Left colon (tissue), 2 donors: ENCODE measurements at regions not wholly inside any gene's neighbourhood (a gene's known extent, or its start where the extent isn't known, plus 50 kb on each side); places are given as distances from the start of the nearest gene placed in this dataset.
"Not testable (repeated sequence)": the region's sequence is repeated elsewhere in the genome, so short reads cannot be mapped to it uniquely, and the experiment has no call there.

Source experiments
- ATAC-seq: fragments of 200-7000 bp; cut with Tn5 transposase; one replicate; pipeline ENCODE4 v1.9.1; 2020; ENCODE audit warnings: mild to moderate bottlenecking, moderate library complexity
- DNase-seq, 2 donors: peaks; one replicate each; pipeline ENCODE4 v3.0.0-alpha.2; 2020
- intact Hi-C, 2 donors: fragments of 100-400 bp; cut with DNase I in 1 of 2; cut with micrococcal nuclease in 1 of 2; formaldehyde crosslinking; loops; one replicate each; pipeline versions ENCODE4 v1.11.2 to v1.14.0; 2022; cut with DNase I, micrococcal nuclease
- donor health status: DM: no; HTN: no; CAD: no.
- donor health status: DM: yes; HTN: yes; CAD: no.

DNA sequence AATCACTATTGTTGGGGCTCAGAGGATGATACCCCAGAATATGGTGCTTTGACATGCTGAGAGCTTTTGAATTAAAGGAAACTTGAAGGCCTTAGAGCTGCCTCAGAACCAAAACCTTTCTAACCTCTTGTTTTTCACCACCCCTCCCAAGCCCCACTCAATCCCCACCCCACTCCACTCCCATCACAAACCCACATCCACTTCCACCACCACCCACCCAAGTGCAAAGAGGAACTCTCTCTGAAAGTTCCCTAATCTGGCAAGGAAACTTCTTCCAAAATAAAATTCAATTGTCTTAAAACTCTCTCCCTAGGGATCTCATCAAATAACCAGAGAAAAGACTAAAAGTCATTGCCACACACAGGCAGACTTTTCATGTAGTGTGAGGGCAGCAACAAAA lies 301.2 kb upstream of the ARHGEF26 start:
- intact Hi-C loops, result no loop called here
- no peak for DNase-seq
- ATAC-seq, result no peak

DNA sequence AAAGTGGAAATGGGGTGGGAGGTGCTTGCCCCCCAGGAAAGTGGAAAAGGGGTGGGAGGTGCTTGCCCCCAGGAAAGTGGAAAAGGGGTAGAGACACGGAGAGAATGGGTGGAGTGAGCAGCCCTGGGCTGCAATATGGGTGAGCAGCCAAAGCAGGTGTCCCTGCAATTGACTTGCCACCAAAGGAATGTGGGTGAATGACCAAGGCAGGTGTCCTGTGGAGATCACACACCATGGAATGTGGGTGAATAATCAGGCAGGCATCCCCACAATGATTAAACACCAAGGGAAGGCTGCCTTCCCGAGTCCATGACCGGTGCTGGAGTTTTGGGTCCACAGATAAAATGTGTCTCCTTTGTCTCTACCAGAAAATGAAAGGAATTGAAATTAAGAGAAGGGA lies 292.8 kb upstream of the ARHGEF26 start:
- intact Hi-C loops, DNase-seq, ATAC-seq: not testable (repeated sequence)

DNA sequence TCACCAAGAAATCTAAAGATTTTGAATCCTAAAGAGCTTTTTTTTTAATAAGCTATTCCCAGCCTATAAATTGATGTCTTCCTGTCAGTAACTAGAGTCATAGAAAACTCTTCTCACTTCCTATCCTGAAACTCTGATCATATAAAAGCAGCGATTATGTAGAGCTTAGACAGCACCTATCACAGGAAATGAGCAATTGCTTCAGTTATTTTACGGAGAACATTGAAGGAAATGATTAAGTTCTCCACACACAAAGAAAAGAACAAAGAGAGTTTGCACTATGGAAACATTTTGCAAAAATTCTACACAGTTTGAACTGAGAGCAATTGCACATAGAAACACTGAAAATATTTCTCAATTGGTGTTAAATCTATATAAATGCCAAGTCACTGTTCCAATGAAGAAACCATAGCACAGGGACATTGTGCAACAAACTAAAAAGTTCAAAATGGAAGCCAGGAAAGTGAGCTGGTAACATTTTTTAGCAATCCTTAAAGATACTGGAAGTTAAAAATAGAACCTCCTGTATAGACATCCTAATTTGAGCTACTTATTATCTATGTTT lies 291.5 kb upstream of the ARHGEF26 start:
- intact Hi-C loops, result no loop called here
- DNase-seq (no peak), ATAC-seq (no peak)

DNA sequence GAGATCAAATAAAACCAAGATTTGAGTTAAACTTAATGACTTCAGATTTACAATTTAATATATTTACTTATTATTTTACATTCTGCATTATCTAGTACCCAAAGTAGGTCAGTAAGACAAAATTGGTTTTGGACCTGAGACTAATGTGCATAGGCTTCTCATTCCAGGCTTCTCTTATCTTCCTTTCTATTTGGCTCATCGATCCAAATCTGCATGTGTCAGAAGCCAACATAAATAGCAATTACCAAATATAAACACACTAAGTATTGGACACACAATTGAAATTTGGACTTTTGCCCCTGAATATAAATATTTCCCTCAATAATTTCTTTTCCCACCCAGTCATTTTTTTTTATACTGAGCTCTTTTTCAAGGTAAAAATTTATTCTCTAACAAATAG lies 290.6 kb upstream of the ARHGEF26 start:
- DNase-seq, result no peak
- intact Hi-C loops, result no loop called here
- ATAC-seq, result no peak

DNA sequence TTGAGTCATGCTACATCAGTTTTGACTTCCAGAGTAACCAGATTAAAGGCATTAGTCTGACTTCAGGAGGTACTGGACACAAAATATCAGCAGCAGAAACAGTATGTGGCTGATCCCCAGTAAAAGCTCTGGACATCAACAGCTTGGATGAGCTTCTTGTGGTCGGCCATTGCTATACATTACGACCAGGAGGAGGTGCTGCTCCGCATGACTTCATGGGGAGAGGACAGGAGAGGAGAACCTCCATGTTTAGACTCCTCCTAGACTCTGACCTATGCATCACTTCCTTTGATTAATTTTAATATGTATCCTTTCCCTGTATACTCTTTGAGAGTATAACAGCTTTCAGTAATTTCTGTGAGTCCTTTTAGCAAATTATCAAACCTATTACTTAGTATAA lies 285.6 kb upstream of the ARHGEF26 start:
- no peak for DNase-seq
- no peak for ATAC-seq
- intact Hi-C loops, result no loop called here

DNA sequence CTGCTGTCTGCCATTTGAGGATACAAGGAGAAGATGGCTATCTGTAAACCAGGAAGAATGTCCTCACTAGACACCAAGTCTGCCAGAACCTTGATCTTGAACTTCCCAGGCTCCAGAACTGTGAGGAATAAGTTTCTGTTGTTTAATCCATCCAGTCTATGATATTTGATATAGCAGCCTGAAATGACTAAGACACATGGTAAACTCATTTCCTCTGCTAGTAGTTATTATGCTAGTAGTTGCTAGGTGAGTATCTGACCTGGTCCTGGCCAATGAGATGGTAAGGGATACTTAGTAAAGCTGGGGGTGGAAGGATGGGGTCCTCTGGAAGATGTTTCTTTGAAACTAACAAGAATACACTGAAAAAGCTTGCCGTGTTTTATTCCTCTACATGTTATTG lies 280.7 kb upstream of the ARHGEF26 start:
- intact Hi-C loops, result no loop called here
- DNase-seq (no peak), ATAC-seq (no peak)

DNA sequence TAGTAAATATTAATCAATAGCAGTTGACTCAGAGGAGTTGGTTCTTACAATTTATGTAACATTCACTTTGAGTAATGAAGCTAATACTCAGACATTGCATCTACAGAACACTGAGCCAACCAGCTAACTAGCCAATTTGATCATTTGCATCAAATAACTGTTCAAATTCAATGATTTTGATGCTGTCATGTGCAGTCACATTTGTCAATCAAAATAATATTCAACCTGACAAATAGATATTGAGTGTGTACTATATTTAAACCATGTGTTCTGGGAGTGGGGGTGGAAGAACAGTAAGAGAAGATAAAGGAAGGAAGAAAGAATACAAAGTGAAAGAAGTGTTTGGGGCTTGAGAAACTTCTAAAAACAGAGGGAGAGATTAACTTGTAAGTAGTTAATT lies 277.2 kb upstream of the ARHGEF26 start:
- DNase-seq, result no peak
- intact Hi-C loops, result no loop called here
- no peak for ATAC-seq

DNA sequence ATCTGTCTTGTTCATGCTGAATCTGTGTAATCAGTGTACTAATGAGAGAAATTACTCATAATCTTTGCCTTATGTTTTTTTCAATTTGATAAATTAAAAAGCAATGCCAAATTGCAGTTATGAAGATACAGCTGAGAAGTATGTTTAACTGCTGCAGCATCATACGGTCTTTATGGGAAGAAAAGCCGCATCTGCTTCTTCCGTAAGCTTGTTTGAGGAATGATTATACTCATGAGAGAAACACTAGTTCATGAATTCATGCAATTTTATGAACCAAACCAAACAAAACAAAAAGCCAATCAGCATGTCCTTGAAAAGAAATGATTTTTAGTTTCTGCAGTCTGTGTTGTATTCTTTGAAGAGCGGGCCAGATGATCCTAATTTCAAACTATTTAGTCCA lies 275.9 kb upstream of the ARHGEF26 start:
- intact Hi-C loops, result no loop called here
- no peak for DNase-seq

DNA sequence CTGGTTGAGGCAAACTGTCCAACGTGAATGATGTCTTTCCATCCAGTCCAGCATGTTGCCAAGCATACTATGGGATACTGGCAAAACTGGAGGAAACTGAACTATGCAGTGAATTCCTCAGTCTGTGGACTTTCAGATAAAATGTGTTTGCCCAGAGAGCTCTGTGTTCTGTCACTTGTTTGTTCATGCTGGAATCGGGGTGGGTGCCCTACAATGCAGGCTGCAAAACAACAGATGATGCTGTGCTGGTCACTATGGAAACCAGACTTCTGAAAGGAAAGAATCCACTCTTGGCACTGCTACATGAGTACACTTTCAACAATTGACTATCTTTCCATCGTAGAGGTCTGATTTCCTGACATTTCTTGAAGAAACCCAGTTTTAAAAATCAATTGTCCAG lies 272.5 kb upstream of the ARHGEF26 start:
- ATAC-seq (no peak), DNase-seq (no peak)
- intact Hi-C loops, result no loop called here

More for the DNA sequence above, 275.9 kb upstream of the ARHGEF26 start:
- ATAC-seq, result no peak

DNA sequence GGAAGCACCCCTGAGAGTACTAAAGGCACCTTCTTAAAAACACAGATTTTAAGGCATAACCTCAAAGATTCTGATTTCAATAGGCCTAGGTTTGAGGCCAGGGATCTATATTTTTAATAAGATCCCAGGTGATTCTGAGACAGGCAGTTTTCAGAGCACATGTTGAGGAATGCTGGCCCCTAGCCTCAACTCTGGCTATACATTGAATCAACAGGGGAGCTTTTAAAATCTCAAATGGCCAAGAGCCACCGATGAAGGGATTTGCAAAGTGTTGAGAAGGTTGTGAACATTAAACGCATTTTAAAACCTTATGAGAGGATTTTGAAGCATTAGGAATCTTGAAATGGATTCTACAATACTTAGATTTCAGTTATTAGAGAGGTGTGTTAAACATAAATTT lies 268.8 kb upstream of the ARHGEF26 start:
- intact Hi-C loops, result no loop called here
- ATAC-seq, result no peak
- DNase-seq, result no peak

DNA sequence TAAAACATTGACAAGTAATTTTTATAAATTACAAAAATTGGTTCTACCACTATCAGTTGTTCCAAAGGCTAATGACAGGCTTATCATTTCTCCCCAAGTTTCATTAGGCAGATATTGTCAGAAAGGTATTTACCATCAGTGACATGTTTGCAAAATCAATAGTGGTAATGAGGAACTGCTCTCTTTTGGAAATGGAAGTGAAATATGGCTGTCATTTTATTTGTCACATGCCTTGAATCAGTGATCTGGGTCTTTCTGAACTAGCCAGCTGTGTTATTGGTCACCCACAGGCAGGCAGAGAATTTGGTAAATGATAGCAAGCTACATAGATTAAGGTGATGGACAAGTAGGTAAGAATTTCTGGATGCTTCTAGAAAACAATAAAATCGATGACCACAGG lies 268.0 kb upstream of the ARHGEF26 start:
- DNase-seq, result no peak
- intact Hi-C loops, result no loop called here
- no peak for ATAC-seq

DNA sequence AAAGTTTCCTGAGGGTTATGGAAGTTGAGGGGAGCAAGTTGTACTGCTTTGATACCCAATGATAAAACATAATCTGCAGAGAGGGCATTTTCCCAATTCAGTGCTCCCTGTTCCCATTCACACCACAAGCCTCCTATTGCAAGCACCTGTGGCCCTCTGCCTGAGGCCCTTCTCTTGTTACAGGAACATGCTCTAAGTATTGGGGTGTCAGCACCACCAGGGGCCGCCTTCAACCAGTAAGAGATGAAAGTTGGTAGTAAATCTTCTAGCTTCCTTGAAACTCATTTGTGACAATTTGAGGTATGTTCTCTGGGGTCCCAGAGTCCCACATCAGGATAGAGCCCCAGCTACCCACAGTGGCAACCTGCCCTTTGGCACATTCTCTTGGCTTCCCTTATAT lies 265.4 kb upstream of the ARHGEF26 start:
- intact Hi-C loops, result no loop called here
- DNase-seq (no peak), ATAC-seq (no peak)

DNA sequence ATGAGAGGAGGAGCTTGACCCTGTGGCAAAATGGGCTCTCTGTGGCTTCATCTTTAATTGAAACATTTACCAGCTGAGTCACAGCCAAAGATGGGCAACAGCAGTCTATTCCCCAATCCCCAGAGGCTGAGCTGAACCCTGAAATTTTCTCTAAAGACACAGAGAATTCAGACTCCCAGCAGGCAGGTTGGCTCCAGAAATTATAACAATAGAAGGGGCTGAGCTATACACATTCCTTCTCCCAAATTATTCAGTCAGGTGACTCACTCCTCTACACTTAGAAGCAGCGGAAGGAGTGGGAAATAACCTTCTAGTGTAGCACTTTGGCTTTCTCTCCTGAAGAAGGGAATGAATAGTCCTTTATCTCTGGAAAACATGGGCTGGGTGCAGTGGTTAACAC lies 264.3 kb upstream of the ARHGEF26 start:
- ATAC-seq (no peak), DNase-seq (no peak)
- intact Hi-C loops, result no loop called here

DNA sequence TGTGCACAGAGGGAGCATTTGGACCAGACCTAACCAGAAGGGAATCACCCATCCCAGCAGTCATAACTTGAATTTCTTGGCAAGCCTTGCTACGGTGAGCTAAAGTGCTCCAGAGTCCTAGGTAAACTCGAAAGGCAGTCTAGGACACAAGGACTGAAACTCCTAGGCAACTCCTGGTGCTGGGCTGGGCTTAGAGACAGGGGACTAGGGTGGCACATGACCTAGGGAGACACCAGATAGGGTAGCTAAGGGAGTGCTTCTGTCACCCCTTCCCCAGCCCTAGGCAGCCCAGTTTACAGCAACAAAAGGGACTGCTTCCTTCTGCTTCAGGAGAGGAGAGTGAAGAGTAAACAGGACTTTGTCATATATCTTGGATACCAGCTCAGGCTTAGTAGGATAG lies 256.4 kb upstream of the ARHGEF26 start:
- ATAC-seq (no peak), DNase-seq (no peak)
- intact Hi-C loops, result no loop called here

DNA sequence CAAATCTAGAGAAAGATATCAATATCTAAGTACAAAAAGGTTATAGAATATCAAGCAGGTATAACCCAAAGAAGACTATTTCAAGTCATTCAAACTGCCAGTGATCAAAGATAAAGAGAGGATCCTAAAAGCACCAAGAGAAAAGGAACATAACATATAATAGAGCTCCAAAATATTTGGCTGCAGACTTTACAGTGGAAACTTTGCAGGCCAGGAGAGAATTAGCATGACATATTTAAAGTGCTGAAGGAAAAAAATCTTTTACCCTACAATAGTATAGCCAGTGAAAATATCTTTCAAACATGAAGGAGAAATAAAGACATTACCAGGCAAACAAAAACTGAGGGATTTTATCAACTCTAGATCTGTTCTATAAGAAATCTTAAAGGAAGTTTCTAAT lies 254.3 kb upstream of the ARHGEF26 start:
- intact Hi-C loops, result no loop called here
- no peak for ATAC-seq
- no peak for DNase-seq

DNA sequence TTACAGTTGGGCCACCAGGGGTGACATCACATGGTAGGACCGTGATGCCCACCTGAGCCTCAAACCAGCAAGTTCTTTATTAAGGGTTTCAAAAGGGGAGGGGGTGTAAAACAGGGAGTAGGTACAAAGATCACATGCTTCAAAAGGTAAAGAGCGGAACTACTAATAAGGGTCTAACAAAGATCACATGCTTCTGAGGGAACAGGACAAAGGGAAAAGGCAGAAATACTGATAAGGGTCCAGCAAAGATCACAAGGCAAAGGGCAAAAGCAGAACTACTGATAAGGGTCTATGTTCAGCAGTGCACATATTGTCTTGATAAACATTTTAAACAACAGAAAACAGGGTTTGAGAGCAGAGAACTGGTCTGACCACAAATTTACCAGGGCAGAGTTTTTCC lies 246.8 kb upstream of the ARHGEF26 start:
- intact Hi-C loops, ATAC-seq: not testable (repeated sequence)

DNA sequence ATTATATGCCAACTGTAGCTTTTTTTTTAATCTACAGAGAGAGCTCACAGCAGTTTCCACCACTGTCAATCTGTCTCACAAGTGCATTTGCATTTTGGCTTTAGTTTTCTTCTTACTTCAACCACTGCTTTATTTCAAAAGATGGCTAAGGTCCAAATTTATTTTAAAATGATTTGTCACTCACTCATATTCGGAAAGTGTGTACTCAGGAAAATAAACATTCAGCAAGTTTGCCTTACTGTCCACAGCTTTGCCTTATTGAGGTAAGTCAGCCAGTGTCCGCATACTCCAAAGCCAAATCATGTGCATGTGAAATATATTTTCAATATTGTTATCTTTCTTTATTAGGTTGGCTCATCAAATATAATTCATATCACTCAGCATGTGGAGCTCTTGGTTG lies 240.7 kb upstream of the ARHGEF26 start:
- DNase-seq (no peak), ATAC-seq (no peak)
- intact Hi-C loops, result no loop called here

More for the DNA sequence above, 246.8 kb upstream of the ARHGEF26 start:
- not testable (repeated sequence) for DNase-seq

DNA sequence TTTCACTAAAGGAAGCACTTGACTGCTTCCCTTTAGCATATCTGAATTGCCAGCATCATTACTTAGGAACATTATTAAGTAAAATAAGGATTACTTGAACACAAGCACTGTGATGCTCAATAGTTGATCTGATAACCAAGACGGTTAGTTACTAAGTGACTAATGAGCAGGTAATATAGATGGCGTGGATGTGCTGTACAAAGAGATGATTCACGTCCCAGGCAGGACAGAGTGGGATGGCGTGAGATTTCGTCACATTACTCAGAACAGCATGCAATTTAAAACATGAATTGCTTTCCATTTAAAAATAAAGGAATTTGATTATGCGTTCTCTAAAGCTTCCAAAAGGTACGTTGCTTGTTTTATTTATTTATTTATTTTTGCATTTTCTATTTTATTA lies 240.0 kb upstream of the ARHGEF26 start:
- DNase-seq (no peak), ATAC-seq (no peak)
- intact Hi-C loops, result no loop called here

DNA sequence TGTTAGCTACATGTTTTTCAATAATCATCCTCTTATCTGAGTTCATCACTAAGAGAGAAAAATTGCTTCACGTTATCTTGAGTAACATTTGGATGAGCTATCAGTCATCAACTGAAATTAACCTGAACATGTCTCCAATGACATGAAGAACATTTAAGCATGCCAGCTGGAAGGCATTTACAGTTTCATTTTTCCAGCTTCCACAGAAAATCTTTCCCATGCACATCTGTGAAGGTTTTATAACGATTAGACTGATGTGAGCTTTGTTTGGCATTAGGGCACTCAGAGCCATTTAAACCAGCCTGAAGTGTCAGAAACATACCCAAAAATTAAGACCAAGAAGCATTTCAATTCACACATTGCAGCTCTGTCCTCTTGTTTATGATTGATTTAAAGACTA lies 235.8 kb upstream of the ARHGEF26 start:
- ATAC-seq (no peak), DNase-seq (no peak)
- intact Hi-C loops, result no loop called here

DNA sequence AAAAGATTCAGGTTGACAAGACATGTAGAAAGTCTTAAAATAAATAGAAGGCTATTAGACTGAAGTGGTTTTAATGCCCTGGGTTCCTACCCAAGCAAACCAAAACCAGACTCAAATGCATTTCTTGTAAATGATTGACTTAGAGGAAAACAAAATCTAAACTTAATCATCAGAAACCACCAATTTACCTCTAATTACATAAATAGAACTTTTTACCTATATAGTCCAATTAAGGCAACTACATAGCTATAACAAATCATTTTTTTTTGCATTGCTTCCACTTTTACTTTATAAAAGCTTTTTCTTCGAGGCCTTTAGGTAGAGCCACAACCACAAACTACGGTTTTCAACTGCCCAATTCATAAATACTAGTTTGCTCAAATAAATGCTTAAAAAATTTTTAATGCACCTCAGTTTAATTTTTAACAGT lies 231.3 kb upstream of the ARHGEF26 start:
- no peak for DNase-seq
- ATAC-seq, result no peak
- intact Hi-C loops, result no loop called here

DNA sequence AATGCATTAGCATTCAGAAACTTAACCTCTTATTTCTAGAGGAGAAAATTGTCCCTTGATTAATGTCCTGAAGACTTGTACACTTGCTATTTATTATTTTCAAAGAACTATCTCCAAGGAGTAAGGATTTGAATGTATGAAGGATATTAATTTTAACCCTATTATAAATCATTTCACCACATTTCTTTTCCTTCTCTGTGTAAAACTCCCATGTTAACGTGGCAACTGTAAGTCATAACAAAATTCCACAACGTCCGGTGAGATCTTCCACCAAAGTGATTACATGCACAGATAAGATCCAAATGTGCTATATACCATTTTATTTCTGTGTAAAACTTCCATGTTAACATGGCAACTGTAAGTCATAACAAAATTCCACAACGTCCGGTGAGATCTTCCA lies 229.1 kb upstream of the ARHGEF26 start:
- DNase-seq, result no peak
- intact Hi-C loops, result no loop called here
- no peak for ATAC-seq

DNA sequence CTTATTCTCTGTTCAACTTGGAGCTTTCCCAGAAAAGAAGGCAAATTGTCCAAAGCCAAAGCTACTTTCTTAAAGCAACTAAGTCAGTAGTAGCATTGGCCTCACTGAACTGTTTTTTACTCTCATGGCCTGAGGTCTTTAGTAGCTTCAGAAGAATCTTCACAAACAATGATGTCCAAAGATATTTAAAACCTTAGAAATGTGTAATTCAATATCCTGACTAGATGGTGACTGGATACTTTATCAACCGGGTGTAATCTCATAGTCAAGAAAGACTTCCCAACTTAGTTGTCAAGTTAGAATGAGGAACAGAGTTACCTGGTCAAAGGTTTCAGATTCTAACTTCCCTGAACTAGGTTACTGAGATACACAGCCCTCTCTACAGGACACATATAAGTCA lies 226.3 kb upstream of the ARHGEF26 start:
- intact Hi-C loops, result no loop called here
- DNase-seq (no peak), ATAC-seq (no peak)
